ENCODE measurements at regions not wholly inside any gene's neighbourhood (a gene's known extent, or its start where the extent isn't known, plus 50 kb on each side); places are given as distances from the start of the nearest gene placed in this dataset.

DNA sequence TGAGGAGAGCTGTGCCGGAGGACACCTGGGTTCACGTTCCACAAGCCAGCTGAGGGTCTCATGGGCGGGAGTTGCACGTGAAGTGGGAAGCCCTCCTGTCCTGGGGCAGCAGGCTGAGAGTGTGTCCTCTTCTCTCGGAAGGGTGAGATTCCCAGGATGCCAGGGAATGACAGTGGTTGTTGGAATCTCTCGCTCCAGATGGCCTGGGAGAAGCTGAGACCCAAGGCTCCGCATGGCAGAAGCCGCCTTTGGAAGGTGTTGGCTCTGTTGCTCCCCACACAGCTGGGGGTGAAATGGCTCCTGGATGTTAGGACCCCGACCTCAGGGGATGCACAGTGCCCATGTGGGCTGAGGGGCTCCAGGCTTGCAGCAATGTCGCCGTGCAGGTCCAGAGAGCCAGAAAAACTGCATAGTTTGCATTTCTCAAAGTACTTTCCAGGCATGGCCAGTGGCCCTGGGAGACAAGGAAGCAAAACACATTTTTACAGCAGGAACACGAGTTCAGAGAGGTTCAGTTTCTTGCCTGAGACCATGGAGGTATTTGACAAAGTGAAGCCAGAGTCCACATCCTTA is 153.4 kb downstream of the TMEM18 start:
- TF ChIP-seq, protein P1, sequence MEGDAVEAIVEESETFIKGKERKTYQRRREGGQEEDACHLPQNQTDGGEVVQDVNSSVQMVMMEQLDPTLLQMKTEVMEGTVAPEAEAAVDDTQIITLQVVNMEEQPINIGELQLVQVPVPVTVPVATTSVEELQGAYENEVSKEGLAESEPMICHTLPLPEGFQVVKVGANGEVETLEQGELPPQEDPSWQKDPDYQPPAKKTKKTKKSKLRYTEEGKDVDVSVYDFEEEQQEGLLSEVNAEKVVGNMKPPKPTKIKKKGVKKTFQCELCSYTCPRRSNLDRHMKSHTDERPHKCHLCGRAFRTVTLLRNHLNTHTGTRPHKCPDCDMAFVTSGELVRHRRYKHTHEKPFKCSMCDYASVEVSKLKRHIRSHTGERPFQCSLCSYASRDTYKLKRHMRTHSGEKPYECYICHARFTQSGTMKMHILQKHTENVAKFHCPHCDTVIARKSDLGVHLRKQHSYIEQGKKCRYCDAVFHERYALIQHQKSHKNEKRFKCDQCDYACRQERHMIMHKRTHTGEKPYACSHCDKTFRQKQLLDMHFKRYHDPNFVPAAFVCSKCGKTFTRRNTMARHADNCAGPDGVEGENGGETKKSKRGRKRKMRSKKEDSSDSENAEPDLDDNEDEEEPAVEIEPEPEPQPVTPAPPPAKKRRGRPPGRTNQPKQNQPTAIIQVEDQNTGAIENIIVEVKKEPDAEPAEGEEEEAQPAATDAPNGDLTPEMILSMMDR (IDR thresholded peaks at IDR 0.05), result no peak
- TF ChIP-seq POLR2A (IDR thresholded peaks at IDR 0.05), result no peak

Data from thyroid gland (tissue), 4 donors.